OCI-LY7 (cell line): ENCODE measurements at regions not wholly inside any gene's neighbourhood (a gene's known extent, or its start where the extent isn't known, plus 50 kb on each side); places are given as distances from the start of the nearest gene placed in this dataset.

Source experiments
- CTCF ChIP-seq: fragments of 200-600 bp; sonication (generic); conservative IDR thresholded peaks from 2 replicates; pipeline ENCODE4 v1.5.1; 2014; ENCODE audit warnings: mild to moderate bottlenecking, antibody characterized with exemption, low read length, moderate library complexity, mixed read lengths
- EZH2phosphoT487 ChIP-seq: fragments of 200-600 bp; sonication (generic); IDR thresholded peaks from 2 replicates; pipeline ENCODE4 v1.6.1; 2018; ENCODE audit warnings: low read depth, borderline replicate concordance, mild to moderate bottlenecking, mixed run types, antibody characterized with exemption, low read length, moderate library complexity, mixed read lengths

GRCh38 chr2:120978359-120979050, 242.8 kb downstream of the GLI2 start:
- TF ChIP-seq CTCF: no peak
- TF ChIP-seq EZH2phosphoT487: no peak
